ENCODE measurements at regions not wholly inside any gene's neighbourhood (a gene's known extent, or its start where the extent isn't known, plus 50 kb on each side); places are given as distances from the start of the nearest gene placed in this dataset.
A peak's percentile ranks its signal among the peaks of the same experiment; 100 is the strongest.

DNA sequence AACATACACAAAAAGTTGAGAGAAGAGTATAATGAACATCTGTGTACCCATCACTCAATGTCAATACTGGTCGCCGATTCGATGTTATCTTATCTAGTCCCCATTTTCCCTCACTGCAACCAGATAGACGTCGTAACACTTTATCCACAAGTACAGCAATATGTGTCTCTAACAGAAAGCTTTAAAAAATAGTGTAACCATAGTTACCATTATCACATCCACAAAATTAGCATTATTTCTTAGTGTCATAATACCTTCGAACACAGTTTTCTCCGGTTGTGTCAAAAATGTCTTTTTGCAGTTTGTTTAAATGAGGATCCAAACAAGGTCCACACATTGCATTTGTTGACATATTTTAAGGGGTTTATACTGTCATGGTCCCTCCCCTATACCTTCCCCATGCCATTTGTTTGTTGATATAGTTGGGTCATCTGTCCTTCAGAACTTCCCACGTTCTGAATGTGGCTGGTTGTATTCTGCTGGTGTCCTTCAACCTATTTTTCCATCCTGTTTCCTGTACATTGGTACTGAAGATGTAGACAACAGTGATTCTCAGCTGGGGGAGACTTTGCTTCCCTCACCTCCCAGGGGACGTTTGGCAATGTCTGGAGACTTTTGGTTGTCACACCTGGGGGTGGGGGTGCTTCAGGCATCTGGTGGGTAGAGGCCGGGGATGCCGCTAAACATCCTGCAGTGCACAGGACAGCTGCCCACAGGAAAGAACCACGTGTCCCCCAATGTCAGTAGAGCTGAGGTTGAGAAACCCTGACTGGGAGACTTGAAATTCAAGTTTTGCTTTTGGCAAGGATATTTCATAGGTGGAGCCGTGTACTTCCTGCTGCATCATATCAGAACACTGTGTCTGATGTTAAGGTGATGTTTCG is 72.7 kb upstream of the SPRED2 start:
- 58 to 91% (median 76%) methylated on average over 6 to 12 of the region's 14 CpGs; no CpG with 5 or more reads in 2 of the 10 experiments for WGBS, 10 experiments
- Histone ChIP-seq H3K4me3 (no peak overlapping the region), H3K4me1 (replicated peaks in 1 of 2) (no peaks in the 10 kb centered on the region), H3K27ac (no peak overlapping the region)
- in situ Hi-C loops (cut with MboI; ENCODE audit: low pct_unique_long_range_greater_than_20kb in 2 of 9, low sequenced_read_pairs in 9 of 9, unreplicated experiment in 9 of 9), result no loop called here
- ATAC-seq (replicated peaks in 6 of 8), result no peak

DNA sequence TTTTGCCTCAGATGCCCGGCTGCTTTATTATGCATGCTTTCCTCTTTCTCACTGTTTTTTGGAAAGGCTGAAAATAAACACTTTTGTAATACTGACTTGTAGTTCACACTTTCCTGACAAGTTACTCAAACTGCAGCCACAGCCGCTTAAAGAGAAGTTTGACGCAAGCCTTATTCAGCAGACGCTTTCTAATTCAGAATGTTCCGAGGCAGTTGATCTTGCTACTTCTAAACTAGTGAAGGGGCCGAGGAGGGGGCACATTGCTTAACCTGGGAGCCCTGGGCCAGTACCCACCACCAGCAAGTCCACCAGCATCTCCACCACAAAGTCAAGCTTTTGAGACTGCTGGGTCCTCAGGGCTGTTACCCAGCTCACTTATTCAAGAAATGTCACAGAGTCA is 71.8 kb upstream of the SPRED2 start:
- Histone ChIP-seq H3K4me1 (replicated peaks in 1 of 2) (no peaks in the 10 kb centered on the region), H3K27ac (no peak overlapping the region), H3K4me3 (no peak overlapping the region)
- 64 to 100% (median 73%) methylated on average over 2 to 6 of the region's 6 CpGs; no CpG with 5 or more reads in 3 of the 10 experiments for WGBS, 10 experiments
- in situ Hi-C loops (cut with MboI; ENCODE audit: low pct_unique_long_range_greater_than_20kb in 2 of 9, low sequenced_read_pairs in 9 of 9, unreplicated experiment in 9 of 9), result no loop called here
- ATAC-seq (replicated peaks in 6 of 8), result no peak

DNA sequence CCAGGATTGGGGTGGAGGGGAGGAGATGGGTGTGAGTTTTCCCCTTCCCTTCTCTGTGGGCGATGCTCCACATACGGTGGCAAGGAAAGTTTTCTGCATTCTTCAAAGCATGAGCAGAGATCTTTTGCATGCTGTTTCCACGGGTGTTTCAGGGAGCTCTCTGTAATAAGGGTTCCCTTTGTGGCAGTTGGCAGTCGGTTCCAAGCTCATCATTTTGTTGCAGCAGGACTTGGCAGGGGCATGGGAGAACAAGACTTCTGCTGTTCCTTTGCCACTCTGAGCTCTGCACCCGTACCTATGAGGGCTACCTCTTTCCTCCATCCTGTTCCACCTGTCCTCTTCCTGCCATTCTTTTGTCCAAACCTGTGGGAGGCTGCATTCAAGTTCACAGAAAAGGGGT is 71.3 kb upstream of the SPRED2 start:
- H3K4me1 ChIP-seq (replicated peaks in 1 of 2), result no peaks in the 10 kb centered on the region
- ATAC-seq (replicated peaks in 6 of 8), result no peak
- in situ Hi-C loops (cut with MboI; ENCODE audit: low pct_unique_long_range_greater_than_20kb in 2 of 9, low sequenced_read_pairs in 9 of 9, unreplicated experiment in 9 of 9), result no loop called here
- 20 to 75% (median 50%) methylated on average over 1 to 3 of the region's 5 CpGs; no CpG with 5 or more reads in 1 of the 10 experiments for WGBS, 10 experiments
- H3K27ac ChIP-seq, result no peak overlapping the region
- no peak overlapping the region for H3K4me3 ChIP-seq

DNA sequence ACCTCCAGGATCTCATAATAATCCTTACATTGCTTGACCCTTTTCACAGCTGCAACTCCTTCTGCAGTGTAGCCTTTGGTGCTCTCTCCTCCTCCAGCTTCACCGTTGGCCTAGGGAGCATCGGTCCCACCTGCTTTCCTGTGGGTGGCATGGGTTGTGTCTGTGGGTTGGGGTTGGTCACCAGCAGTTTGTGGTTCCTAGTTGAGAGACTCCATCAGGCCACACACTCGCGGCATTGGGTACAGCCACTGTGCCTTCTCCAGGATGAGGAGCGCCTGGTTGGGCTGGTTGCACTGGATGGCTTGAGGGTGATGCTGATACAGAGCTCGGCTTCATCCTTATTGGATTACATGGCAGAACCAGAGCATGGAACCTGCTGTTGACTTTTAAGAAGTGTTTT is 69.4 kb upstream of the SPRED2 start:
- 50 to 100% (median 89%) methylated on average over 1 to 4 of the region's 6 CpGs; no CpG with 5 or more reads in 4 of the 10 experiments for WGBS, 10 experiments

DNA sequence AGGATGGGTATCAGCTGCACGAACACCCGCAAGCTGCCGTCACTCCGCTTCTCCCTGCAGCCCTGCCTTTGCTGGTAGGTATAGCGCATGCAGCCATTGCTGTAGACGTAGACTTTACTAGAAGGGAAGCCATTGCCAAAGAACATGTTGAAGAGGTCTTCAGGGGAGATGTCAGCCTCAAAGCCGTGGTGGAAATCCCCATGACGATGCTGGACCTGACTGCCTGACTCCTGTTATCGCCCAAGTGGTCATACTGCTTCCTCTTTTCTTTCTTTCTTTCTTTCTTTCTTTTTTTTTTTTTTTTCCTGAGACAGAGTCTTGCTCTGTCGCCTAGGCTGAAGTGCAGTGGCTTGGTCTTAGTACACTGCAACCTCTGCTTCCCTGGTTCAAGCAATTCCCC is 68.7 kb upstream of the SPRED2 start:
- H3K4me1 ChIP-seq (replicated peaks in 1 of 2), result no peaks in the 10 kb centered on the region
- H3K27ac ChIP-seq, result no peak overlapping the region
- WGBS, 10 experiments, result 74 to 100% (median 92%) methylated on average over 2 to 8 of the region's 10 CpGs; no CpG with 5 or more reads in 2 of the 10 experiments
- no peak overlapping the region for H3K4me3 ChIP-seq
- in situ Hi-C loops (cut with MboI; ENCODE audit: low pct_unique_long_range_greater_than_20kb in 2 of 9, low sequenced_read_pairs in 9 of 9, unreplicated experiment in 9 of 9), result no loop called here
- no peak for ATAC-seq (replicated peaks in 6 of 8)

More for the DNA sequence above, 69.4 kb upstream of the SPRED2 start:
- in situ Hi-C loops (cut with MboI; ENCODE audit: low pct_unique_long_range_greater_than_20kb in 2 of 9, low sequenced_read_pairs in 9 of 9, unreplicated experiment in 9 of 9), result no loop called here
- no peak for ATAC-seq (replicated peaks in 6 of 8)
- H3K27ac ChIP-seq, result no peak overlapping the region
- no peaks in the 10 kb centered on the region for H3K4me1 ChIP-seq (replicated peaks in 1 of 2)
- no peak overlapping the region for H3K4me3 ChIP-seq

DNA sequence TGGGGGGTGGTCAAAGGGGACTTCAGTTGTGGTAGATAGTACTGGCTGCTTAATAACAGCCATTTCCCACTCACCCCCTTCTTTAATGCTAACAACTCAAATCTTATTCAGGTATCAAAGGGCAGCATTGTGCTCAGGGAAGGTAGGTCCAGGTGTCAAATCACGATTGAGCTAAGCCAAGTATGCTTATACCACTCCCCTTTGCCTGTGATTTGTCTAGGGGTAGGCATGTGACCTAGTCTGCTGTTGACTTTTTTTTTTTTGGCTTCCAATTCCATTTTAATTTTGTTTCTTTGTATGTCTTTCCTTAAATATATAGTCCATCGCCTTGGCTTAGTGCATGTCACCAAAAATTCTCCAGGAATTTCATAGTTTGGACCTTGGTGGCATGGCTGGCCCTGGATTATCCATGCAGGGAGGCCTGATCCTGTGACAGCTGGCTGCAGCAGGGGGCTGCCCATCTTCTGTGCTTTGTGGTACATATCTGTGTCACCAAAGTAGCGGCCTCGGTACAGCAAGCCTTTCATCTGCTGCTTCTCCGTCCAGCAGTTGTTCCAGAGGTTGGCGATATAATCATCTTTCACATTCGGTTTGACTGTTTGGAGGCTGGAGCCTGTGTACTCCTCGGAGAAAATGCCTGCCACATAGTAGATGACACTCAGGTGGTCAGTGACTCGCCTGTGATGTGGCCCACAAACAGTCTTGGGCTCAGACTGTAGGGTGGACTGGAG is 68.1 kb upstream of the SPRED2 start:
- no peak overlapping the region for H3K27ac ChIP-seq
- H3K4me3 ChIP-seq, result no peak overlapping the region
- 48 to 100% (median 88%) methylated on average over 1 to 7 of the region's 9 CpGs; no CpG with 5 or more reads in 2 of the 10 experiments for WGBS, 10 experiments
- in situ Hi-C loops (cut with MboI; ENCODE audit: low pct_unique_long_range_greater_than_20kb in 2 of 9, low sequenced_read_pairs in 9 of 9, unreplicated experiment in 9 of 9), result no loop called here
- ATAC-seq (replicated peaks in 6 of 8), result no peak
- no peaks in the 10 kb centered on the region for H3K4me1 ChIP-seq (replicated peaks in 1 of 2)

DNA sequence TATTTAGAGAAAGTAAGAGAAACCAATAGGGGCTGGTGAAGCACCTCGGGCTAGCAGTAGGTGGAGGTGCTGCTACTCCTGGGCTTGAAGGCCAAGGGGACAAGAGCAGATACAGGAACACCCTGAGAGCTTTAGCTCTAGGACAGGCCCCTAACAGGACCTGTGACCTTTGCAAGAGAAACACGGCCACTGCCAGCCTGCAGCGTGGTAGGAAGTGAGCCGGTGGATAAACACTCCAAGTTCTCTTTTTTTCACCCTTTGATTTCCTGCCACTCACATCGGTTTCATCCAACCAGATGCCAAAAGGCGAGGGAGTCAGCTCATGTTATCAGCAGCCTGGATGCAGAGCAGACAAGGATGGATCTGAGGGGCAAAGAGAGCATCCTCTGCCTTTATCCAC is 66.8 kb upstream of the SPRED2 start:
- H3K27ac ChIP-seq, result no peak overlapping the region
- in situ Hi-C loops (cut with MboI; ENCODE audit: low pct_unique_long_range_greater_than_20kb in 2 of 9, low sequenced_read_pairs in 9 of 9, unreplicated experiment in 9 of 9), result no loop called here

DNA sequence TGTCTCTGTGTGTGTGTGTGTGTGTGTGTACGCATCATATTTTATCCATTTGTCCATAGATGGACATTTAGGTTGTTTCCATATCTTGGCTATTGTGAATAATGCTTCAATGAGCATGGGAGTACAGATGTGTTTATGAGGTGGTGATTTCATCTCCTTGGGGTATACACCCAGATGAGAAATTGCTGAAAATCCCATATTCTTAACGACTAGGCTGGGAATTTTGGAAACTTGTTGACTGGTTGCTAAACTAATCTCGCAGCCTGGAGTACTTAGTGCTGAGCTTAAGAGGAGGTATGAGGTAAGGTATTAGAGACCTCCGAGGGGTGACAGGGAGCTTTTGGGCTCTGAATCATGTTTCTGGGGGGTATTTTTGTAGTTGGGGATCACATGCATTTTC is 66.0 kb upstream of the SPRED2 start:
- in situ Hi-C loops (cut with MboI; ENCODE audit: low pct_unique_long_range_greater_than_20kb in 2 of 9, low sequenced_read_pairs in 9 of 9, unreplicated experiment in 9 of 9), result no loop called here
- no peak overlapping the region for H3K4me3 ChIP-seq

More for the DNA sequence above, 66.8 kb upstream of the SPRED2 start:
- Histone ChIP-seq H3K4me3 (no peak overlapping the region), H3K4me1 (replicated peaks in 1 of 2) (no peaks in the 10 kb centered on the region)
- no peak for ATAC-seq (replicated peaks in 6 of 8)
- 53 to 93% (median 86%) methylated on average over 2 to 6 of the region's 6 CpGs; no CpG with 5 or more reads in 3 of the 10 experiments for WGBS, 10 experiments

DNA sequence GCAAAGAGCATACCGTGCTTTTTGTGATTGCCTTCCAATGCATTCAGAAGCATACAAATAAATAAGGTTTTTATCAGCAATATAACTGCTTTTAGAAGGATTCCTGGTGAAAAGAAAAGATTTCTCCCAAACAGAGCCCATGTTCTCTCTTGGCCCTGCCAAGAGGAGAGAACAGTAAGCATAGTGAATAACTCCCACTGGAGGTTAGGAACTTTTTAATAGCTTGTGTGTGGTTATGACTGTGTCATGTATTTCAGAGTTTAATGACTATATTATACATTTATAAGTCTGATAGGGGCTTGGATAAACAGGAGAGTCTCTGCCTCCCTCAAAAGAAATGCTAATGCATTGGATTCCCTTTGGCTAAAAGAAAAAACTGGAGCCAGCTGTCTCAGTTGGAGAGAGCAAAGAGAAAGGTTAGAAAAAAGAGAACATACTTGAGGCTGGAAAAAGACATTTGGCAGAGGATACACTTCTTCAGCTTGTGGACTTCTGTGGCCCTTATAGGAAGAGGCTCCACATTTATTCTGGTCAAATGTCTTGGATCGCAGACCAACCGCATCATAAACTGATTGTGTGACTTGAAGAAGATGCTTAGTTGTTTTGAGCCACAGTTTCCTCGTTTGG is 63.0 kb upstream of the SPRED2 start:
- peak in 1 of 8 experiments; percentile 59 for ATAC-seq (replicated peaks in 6 of 8)
- WGBS, 10 experiments, result 52 to 95% (median 78%) methylated on average over 1 to 4 of the region's 4 CpGs; no CpG with 5 or more reads in 1 of the 10 experiments
- in situ Hi-C loops (cut with MboI; ENCODE audit: low pct_unique_long_range_greater_than_20kb in 2 of 9, low sequenced_read_pairs in 9 of 9, unreplicated experiment in 9 of 9), result no loop called here

More for the DNA sequence above, 66.0 kb upstream of the SPRED2 start:
- no peak for ATAC-seq (replicated peaks in 6 of 8)
- no peaks in the 10 kb centered on the region for H3K4me1 ChIP-seq (replicated peaks in 1 of 2)
- 53 to 100% (median 79%) methylated on average over 1 to 4 of the region's 4 CpGs; no CpG with 5 or more reads in 4 of the 10 experiments for WGBS, 10 experiments
- no peak overlapping the region for H3K27ac ChIP-seq

DNA sequence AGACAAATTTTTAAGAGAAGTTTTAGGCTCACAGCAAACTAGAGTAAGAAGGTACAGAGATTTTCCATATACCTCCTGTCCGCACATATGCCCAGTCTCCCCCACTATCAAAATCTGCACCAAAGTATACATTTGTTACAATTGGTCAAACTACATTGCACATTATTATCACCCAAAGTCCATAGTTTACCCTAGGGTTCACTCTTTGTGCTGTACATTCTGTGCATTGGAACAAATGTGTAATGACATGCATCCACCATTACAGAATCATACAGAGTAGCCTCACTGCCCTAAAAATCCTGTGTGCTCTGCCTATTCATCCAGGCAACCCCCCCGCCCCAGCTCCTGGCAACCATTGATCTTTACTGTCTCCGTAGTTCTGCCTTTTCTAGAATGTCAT is 61.7 kb upstream of the SPRED2 start:
- in situ Hi-C loops (cut with MboI; ENCODE audit: low pct_unique_long_range_greater_than_20kb in 2 of 9, low sequenced_read_pairs in 9 of 9, unreplicated experiment in 9 of 9), result no loop called here
- ATAC-seq (replicated peaks in 6 of 8), result no peak
- 54 to 100% (median 78%) methylated on average over 1 to 3 of the region's 3 CpGs for WGBS, 10 experiments
- no peak overlapping the region for H3K27ac ChIP-seq
- no peaks in the 10 kb centered on the region for H3K4me1 ChIP-seq (replicated peaks in 1 of 2)
- H3K4me3 ChIP-seq, result no peak overlapping the region

More for the DNA sequence above, 63.0 kb upstream of the SPRED2 start:
- Histone ChIP-seq H3K27ac (no peak overlapping the region), H3K4me1 (replicated peaks in 1 of 2) (no peaks in the 10 kb centered on the region), H3K4me3 (no peak overlapping the region)

DNA sequence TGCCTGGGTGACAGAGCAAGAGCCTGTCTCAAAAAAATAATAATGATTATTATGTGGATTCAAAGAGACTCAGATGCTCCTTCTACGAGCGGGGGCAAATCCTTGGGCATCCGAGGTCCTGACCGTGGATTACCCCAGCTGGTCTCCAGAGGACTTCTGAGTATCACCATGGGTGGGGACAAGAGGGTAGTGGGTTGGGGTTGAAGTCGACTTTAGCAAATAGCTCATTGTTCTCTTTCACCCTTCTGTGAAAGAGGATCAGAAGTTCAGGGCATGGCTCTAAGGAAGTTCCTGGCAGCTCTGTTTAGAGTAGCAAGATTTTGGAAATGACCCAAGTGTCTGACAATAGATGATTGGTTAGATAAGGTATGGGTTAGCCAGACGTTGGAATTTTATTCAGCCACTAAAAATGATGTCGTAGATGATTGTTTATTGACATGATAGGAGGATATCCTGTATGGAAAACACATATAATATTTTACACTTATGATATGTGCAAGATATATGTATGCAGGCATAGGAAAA is 59.0 kb upstream of the SPRED2 start:
- in situ Hi-C loops (cut with MboI; ENCODE audit: low pct_unique_long_range_greater_than_20kb in 2 of 9, low sequenced_read_pairs in 9 of 9, unreplicated experiment in 9 of 9), result no loop called here
- Histone ChIP-seq H3K27ac (no peak overlapping the region), H3K4me3 (no peak overlapping the region), H3K4me1 (replicated peaks in 1 of 2) (no peaks in the 10 kb centered on the region)
- 39 to 100% (median 63%) methylated on average over 1 to 7 of the region's 7 CpGs; no CpG with 5 or more reads in 1 of the 10 experiments for WGBS, 10 experiments
- no peak for ATAC-seq (replicated peaks in 6 of 8)

DNA sequence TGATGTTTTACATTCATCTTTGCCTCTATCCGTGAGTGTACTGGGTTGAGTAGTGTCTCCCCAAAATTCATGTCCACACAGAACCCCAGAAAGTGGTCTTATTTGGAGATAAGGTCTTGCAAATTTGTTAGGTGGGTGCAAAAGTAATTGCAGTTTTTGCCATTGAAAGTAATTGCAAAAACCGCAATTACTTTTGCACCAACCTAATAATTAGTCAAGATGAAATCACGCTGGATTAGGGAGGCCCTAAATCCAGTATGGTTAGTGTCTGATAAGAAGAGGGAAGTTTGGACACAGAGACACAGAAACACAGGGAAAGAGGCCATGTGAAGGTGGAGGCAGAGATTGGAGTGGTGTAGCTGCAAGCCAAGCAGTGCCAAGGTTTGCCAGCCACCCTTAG is 57.8 kb upstream of the SPRED2 start:
- WGBS, 10 experiments, result 33 to 100% (median 93%) methylated on average over 1 to 3 of the region's 3 CpGs
- in situ Hi-C loops (cut with MboI; ENCODE audit: low pct_unique_long_range_greater_than_20kb in 2 of 9, low sequenced_read_pairs in 9 of 9, unreplicated experiment in 9 of 9), result no loop called here
- no peaks in the 10 kb centered on the region for H3K4me1 ChIP-seq (replicated peaks in 1 of 2)
- ATAC-seq (replicated peaks in 6 of 8), result no peak
- no peak overlapping the region for H3K4me3 ChIP-seq
- no peak overlapping the region for H3K27ac ChIP-seq

DNA sequence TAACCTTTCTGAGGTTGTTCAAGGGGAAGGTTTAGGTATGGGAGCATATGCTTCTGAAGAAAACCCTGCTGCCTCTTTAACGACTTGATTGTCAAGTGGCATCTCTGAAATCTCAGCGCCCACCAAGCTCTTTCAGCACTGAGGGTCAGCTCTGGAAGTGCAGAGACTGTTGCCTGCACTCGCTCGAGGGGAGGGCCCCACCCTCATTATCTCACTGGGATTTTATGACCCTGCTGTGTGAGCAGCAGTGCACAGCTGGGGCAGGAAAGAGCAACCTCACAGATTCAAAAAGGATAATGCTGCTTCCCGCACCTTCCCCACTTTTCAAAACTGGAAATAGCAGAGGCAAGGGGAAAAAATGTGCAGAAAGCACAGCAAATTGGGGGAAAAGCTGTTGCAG is 56.9 kb upstream of the SPRED2 start:
- WGBS, 10 experiments, result 6 to 33% (median 19%) methylated on average over 1 to 5 of the region's 5 CpGs; no CpG with 5 or more reads in 2 of the 10 experiments
- in situ Hi-C loops (cut with MboI; ENCODE audit: low pct_unique_long_range_greater_than_20kb in 2 of 9, low sequenced_read_pairs in 9 of 9, unreplicated experiment in 9 of 9), result no loop called here
- Histone ChIP-seq H3K4me1 (replicated peaks in 1 of 2) (no peaks in the 10 kb centered on the region), H3K4me3 (no peak overlapping the region), H3K27ac (no peak overlapping the region)
- ATAC-seq (replicated peaks in 6 of 8), result no peak

Measured in motor neuron (in vitro differentiated cells).